ENCODE measurements at regions not wholly inside any gene's neighbourhood (a gene's known extent, or its start where the extent isn't known, plus 50 kb on each side); places are given as distances from the start of the nearest gene placed in this dataset.

- H3K9me3 Mint-ChIP-seq, result no peaks in the 10 kb centered on the region
- ChIA-PET POLR2A (no interaction called here), CTCF (no interaction called here)
- no peaks in the 10 kb centered on the region for H3K36me3 Mint-ChIP-seq (ENCODE audit: low read depth)
- H3K4me1 Mint-ChIP-seq (ENCODE audit: low read depth), result no peaks in the 10 kb centered on the region
- no peaks in the 10 kb centered on the region for H3K27me3 Mint-ChIP-seq
- Histone ChIP-seq H3K9me3 (ENCODE audit: control insufficient read depth in 1 of 2, insufficient read depth in 1 of 2, low read length in 2 of 2) (no peaks in the 10 kb centered on the region), H3K27ac (ENCODE audit: low read depth in 1 of 2, low read length in 2 of 2) (no peak overlapping the region), H3K36me3 (ENCODE audit: insufficient read depth, low read length) (no peaks in the 10 kb centered on the region), H3K27me3 (ENCODE audit: control insufficient read depth in 1 of 2, insufficient read depth in 2 of 2, low read length in 2 of 2) (no peaks in the 10 kb centered on the region), H3K4me3 (ENCODE audit: low read length) (no peak overlapping the region), H3K4me1 (ENCODE audit: insufficient read depth, low read length) (no peaks in the 10 kb centered on the region)
- TF ChIP-seq, protein P1, sequence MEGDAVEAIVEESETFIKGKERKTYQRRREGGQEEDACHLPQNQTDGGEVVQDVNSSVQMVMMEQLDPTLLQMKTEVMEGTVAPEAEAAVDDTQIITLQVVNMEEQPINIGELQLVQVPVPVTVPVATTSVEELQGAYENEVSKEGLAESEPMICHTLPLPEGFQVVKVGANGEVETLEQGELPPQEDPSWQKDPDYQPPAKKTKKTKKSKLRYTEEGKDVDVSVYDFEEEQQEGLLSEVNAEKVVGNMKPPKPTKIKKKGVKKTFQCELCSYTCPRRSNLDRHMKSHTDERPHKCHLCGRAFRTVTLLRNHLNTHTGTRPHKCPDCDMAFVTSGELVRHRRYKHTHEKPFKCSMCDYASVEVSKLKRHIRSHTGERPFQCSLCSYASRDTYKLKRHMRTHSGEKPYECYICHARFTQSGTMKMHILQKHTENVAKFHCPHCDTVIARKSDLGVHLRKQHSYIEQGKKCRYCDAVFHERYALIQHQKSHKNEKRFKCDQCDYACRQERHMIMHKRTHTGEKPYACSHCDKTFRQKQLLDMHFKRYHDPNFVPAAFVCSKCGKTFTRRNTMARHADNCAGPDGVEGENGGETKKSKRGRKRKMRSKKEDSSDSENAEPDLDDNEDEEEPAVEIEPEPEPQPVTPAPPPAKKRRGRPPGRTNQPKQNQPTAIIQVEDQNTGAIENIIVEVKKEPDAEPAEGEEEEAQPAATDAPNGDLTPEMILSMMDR (IDR thresholded peaks at IDR 0.05), result no peak
- no peak overlapping the region for H3K27ac Mint-ChIP-seq
- intact Hi-C loops (cut with DNase I, micrococcal nuclease), result no loop called here
- no peak overlapping the region for H3K4me3 Mint-ChIP-seq
- ATAC-seq (ENCODE audit: poor library complexity) (no peak), DNase-seq (no peak)
These were observed 328.2 kb upstream of the JAG1 start for GRCh38 chr20:11001764-11002540.

DNA sequence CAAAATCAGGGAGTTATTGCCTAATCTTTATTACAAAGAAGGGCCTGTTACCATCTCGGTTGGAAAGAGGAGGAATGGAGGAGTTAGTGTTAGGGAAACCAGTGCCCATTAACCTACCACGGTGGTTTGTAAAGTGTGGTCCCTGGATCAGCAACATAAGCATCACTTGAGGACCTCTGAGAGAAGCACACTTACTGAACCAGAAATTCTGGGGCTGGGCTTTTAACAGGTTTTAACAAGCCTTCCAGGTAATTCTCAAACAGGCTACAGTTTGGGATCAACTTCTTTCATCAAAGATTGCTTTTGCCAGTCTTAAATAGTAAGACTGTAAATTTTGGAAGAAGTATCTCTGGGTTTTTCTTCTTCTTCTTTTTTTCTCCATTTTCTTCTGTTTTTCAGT, 329.5 kb upstream of the JAG1 start:
- CTCF ChIA-PET, result no interaction called here
- Histone ChIP-seq H3K4me1 (ENCODE audit: insufficient read depth, low read length) (no peaks in the 10 kb centered on the region), H3K36me3 (ENCODE audit: insufficient read depth, low read length) (no peaks in the 10 kb centered on the region), H3K27ac (ENCODE audit: low read depth in 1 of 2, low read length in 2 of 2) (no peak overlapping the region), H3K27me3 (ENCODE audit: control insufficient read depth in 1 of 2, insufficient read depth in 2 of 2, low read length in 2 of 2) (no peaks in the 10 kb centered on the region), H3K4me3 (ENCODE audit: low read length) (no peak overlapping the region), H3K9me3 (ENCODE audit: control insufficient read depth in 1 of 2, insufficient read depth in 1 of 2, low read length in 2 of 2) (no peaks in the 10 kb centered on the region)
- no peaks in the 10 kb centered on the region for H3K4me1 Mint-ChIP-seq (ENCODE audit: low read depth)
- H3K9me3 Mint-ChIP-seq, result no peaks in the 10 kb centered on the region
- intact Hi-C loops (cut with DNase I, micrococcal nuclease), result no loop called here
- ATAC-seq (ENCODE audit: poor library complexity) (no peak), DNase-seq (no peak)
- H3K27ac Mint-ChIP-seq, result no peak overlapping the region
- H3K4me3 Mint-ChIP-seq, result no peak overlapping the region
- POLR2A ChIA-PET, result no interaction called here
- H3K36me3 Mint-ChIP-seq (ENCODE audit: low read depth), result no peaks in the 10 kb centered on the region
- TF ChIP-seq, protein P1 (IDR thresholded peaks at IDR 0.05), result no peak
- no peaks in the 10 kb centered on the region for H3K27me3 Mint-ChIP-seq

GRCh38 chr20:11008444-11009033, 334.7 kb upstream of the JAG1 start:
- Mint-ChIP-seq H3K4me3 (no peak overlapping the region), H3K4me1 (ENCODE audit: low read depth) (no peaks in the 10 kb centered on the region), H3K9me3 (no peaks in the 10 kb centered on the region), H3K27me3 (no peaks in the 10 kb centered on the region), H3K27ac (no peak overlapping the region), H3K36me3 (ENCODE audit: low read depth) (no peaks in the 10 kb centered on the region)
- Histone ChIP-seq H3K36me3 (ENCODE audit: insufficient read depth, low read length) (no peaks in the 10 kb centered on the region), H3K4me1 (ENCODE audit: insufficient read depth, low read length) (no peaks in the 10 kb centered on the region), H3K4me3 (ENCODE audit: low read length) (no peak overlapping the region), H3K27ac (ENCODE audit: low read depth in 1 of 2, low read length in 2 of 2) (no peak overlapping the region), H3K27me3 (ENCODE audit: control insufficient read depth in 1 of 2, insufficient read depth in 2 of 2, low read length in 2 of 2) (no peaks in the 10 kb centered on the region), H3K9me3 (ENCODE audit: control insufficient read depth in 1 of 2, insufficient read depth in 1 of 2, low read length in 2 of 2) (peaks cover 0 to 5% of the 10 kb centered on the region in 2 experiments)
- ATAC-seq (ENCODE audit: poor library complexity) (no peak), DNase-seq (no peak)
- ChIA-PET POLR2A (no interaction called here), CTCF (no interaction called here)
- intact Hi-C loops (cut with DNase I, micrococcal nuclease), result no loop called here
- TF ChIP-seq, protein P1 (IDR thresholded peaks at IDR 0.05), result no peak

Data from CD4-positive, alpha-beta T cell (primary cell).